ENCODE measurements at regions not wholly inside any gene's neighbourhood (a gene's known extent, or its start where the extent isn't known, plus 50 kb on each side); places are given as distances from the start of the nearest gene placed in this dataset.
"Not testable (repeated sequence)": the region's sequence is repeated elsewhere in the genome, so short reads cannot be mapped to it uniquely, and the experiment has no call there.

- no peak for DNase-seq (ENCODE audit: low read depth in 4 of 4, low spot score in 3 of 4)
Observed at GRCh38 chr7:69263550-69263949, 334.7 kb upstream of the AUTS2 start.

GRCh38 chr7:69269806-69270205, 328.5 kb upstream of the AUTS2 start:
- DNase-seq (ENCODE audit: low read depth in 4 of 4, low spot score in 3 of 4): no peak

- DNase-seq (ENCODE audit: low read depth in 4 of 4, low spot score in 3 of 4): no peak
Observed at GRCh38 chr7:69272101-69272500, 326.2 kb upstream of the AUTS2 start.

GRCh38 chr7:69276011-69276729, 322.1 kb upstream of the AUTS2 start:
- DNase-seq (ENCODE audit: low read depth in 4 of 4, low spot score in 3 of 4): peak in 1 of 4 donors; percentile 16

GRCh38 chr7:69277366-69277765, 320.9 kb upstream of the AUTS2 start:
- DNase-seq (ENCODE audit: low read depth in 4 of 4, low spot score in 3 of 4): no peak

- no peak for DNase-seq (ENCODE audit: low read depth in 4 of 4, low spot score in 3 of 4)
Observed at GRCh38 chr7:69282946-69283345, 315.3 kb upstream of the AUTS2 start.

GRCh38 chr7:69283421-69283820, 314.9 kb upstream of the AUTS2 start:
- DNase-seq (ENCODE audit: low read depth in 4 of 4, low spot score in 3 of 4): no peak

GRCh38 chr7:69285854-69286253, 312.4 kb upstream of the AUTS2 start:
- DNase-seq (ENCODE audit: low read depth in 4 of 4, low spot score in 3 of 4): no peak

- no peak for DNase-seq (ENCODE audit: low read depth in 4 of 4, low spot score in 3 of 4)
Observed at GRCh38 chr7:69295977-69296376, 302.3 kb upstream of the AUTS2 start.

GRCh38 chr7:69301253-69301652, 297.0 kb upstream of the AUTS2 start:
- no peak for DNase-seq (ENCODE audit: low read depth in 4 of 4, low spot score in 3 of 4)

- DNase-seq (ENCODE audit: low read depth in 4 of 4, low spot score in 3 of 4): no peak
Observed at GRCh38 chr7:69309601-69310000, 288.7 kb upstream of the AUTS2 start.

- DNase-seq (ENCODE audit: low read depth in 4 of 4, low spot score in 3 of 4): no peak
Observed at GRCh38 chr7:69311489-69311888, 286.8 kb upstream of the AUTS2 start.

- DNase-seq (ENCODE audit: low read depth in 4 of 4, low spot score in 3 of 4): not testable (repeated sequence)
Observed at GRCh38 chr7:69313852-69314251, 284.4 kb upstream of the AUTS2 start.

GRCh38 chr7:69318794-69319193, 279.5 kb upstream of the AUTS2 start:
- no peak for DNase-seq (ENCODE audit: low read depth in 4 of 4, low spot score in 3 of 4)

GRCh38 chr7:69328516-69328915, 269.8 kb upstream of the AUTS2 start:
- no peak for DNase-seq (ENCODE audit: low read depth in 4 of 4, low spot score in 3 of 4)

- peak in 3 of 4 donors; percentile 8 to 16 (median 15) for DNase-seq (ENCODE audit: low read depth in 4 of 4, low spot score in 3 of 4)
Observed at GRCh38 chr7:69334701-69335100, 263.6 kb upstream of the AUTS2 start.

GRCh38 chr7:69335331-69335730, 262.9 kb upstream of the AUTS2 start:
- DNase-seq (ENCODE audit: low read depth in 4 of 4, low spot score in 3 of 4): no peak

GRCh38 chr7:69336976-69337375, 261.3 kb upstream of the AUTS2 start:
- no peak for DNase-seq (ENCODE audit: low read depth in 4 of 4, low spot score in 3 of 4)

- DNase-seq (ENCODE audit: low read depth in 4 of 4, low spot score in 3 of 4): peak in 3 of 4 donors; percentile 19 to 24 (median 22)
Observed at GRCh38 chr7:69338144-69338543, 260.1 kb upstream of the AUTS2 start.

- no peak for DNase-seq (ENCODE audit: low read depth in 4 of 4, low spot score in 3 of 4)
Observed at GRCh38 chr7:69341288-69341687, 257.0 kb upstream of the AUTS2 start.

GRCh38 chr7:69342154-69342884, 256.0 kb upstream of the AUTS2 start:
- no peak for DNase-seq (ENCODE audit: low read depth in 4 of 4, low spot score in 3 of 4)

GRCh38 chr7:69349291-69349690, 249.0 kb upstream of the AUTS2 start:
- no peak for DNase-seq (ENCODE audit: low read depth in 4 of 4, low spot score in 3 of 4)

Measured in left renal pelvis (tissue), 4 donors.